Left hindlimb (tissue), 1 donor: ENCODE measurements at regions not wholly inside any gene's neighbourhood (a gene's known extent, or its start where the extent isn't known, plus 50 kb on each side); places are given as distances from the start of the nearest gene placed in this dataset.

Source experiments
- DNase-seq: peaks from one replicate; pipeline ENCODE4 v3.0.0-alpha.2; 2018

GRCh38 chr5:7955476-7955875 lies 86.5 kb downstream of the MTRR start:
- DNase-seq, result no peak

- DNase-seq, result no peak
These were observed 88.4 kb downstream of the MTRR start for GRCh38 chr5:7957329-7957728.

- no peak for DNase-seq
These were observed 91.2 kb downstream of the MTRR start for GRCh38 chr5:7960142-7960541.

GRCh38 chr5:7961540-7961939 lies 92.6 kb downstream of the MTRR start:
- DNase-seq, result no peak

- no peak for DNase-seq
These were observed 101.9 kb downstream of the MTRR start for GRCh38 chr5:7970816-7971215.

GRCh38 chr5:7976411-7977190 lies 107.7 kb downstream of the MTRR start:
- DNase-seq, result no peak

GRCh38 chr5:7978114-7978513 lies 109.2 kb downstream of the MTRR start:
- no peak for DNase-seq

GRCh38 chr5:7978991-7979390 lies 110.0 kb downstream of the MTRR start:
- no peak for DNase-seq

- DNase-seq, result no peak
These were observed 111.9 kb downstream of the MTRR start for GRCh38 chr5:7980881-7981280.

- DNase-seq, result no peak
These were observed 114.5 kb downstream of the MTRR start for GRCh38 chr5:7983433-7983832.

- no peak for DNase-seq
These were observed 122.3 kb downstream of the MTRR start for GRCh38 chr5:7991125-7991821.

GRCh38 chr5:7995688-7996294 lies 126.8 kb downstream of the MTRR start:
- no peak for DNase-seq

GRCh38 chr5:8005416-8005815 lies 136.5 kb downstream of the MTRR start:
- DNase-seq, result no peak

- DNase-seq, result no peak
These were observed 143.4 kb downstream of the MTRR start for GRCh38 chr5:8012131-8012977.

- DNase-seq, result no peak
These were observed 145.2 kb downstream of the MTRR start for GRCh38 chr5:8013948-8014710.

GRCh38 chr5:8019719-8020218 lies 150.8 kb downstream of the MTRR start:
- DNase-seq, result no peak

- no peak for DNase-seq
These were observed 152.0 kb downstream of the MTRR start for GRCh38 chr5:8020861-8021514.

GRCh38 chr5:8028243-8028642 lies 159.3 kb downstream of the MTRR start:
- DNase-seq, result no peak

- no peak for DNase-seq
These were observed 164.3 kb downstream of the MTRR start for GRCh38 chr5:8033261-8033660.

- no peak for DNase-seq
These were observed 165.9 kb downstream of the MTRR start for GRCh38 chr5:8034852-8035251.

- DNase-seq, result no peak
These were observed 180.0 kb downstream of the MTRR start for GRCh38 chr5:8048920-8049319.
